DOHH2 (cell line): ENCODE measurements at regions not wholly inside any gene's neighbourhood (a gene's known extent, or its start where the extent isn't known, plus 50 kb on each side); places are given as distances from the start of the nearest gene placed in this dataset.

ENCODE experiments used
- H3F3A ChIP-seq: fragments of 200-600 bp; sonication (generic), shearing (Covaris generic); 2 replicates; pipeline ENCODE4 v1.6.0; 2016; ENCODE audit warnings: antibody characterized with exemption, mild to moderate bottlenecking; ENCODE audit not compliant: control insufficient read depth, insufficient read depth
- H3K27ac ChIP-seq: fragments of 200-600 bp; sonication (generic); 2 replicates; pipeline ENCODE4 v1.5.1; 2014; ENCODE audit warnings: low read depth, mild to moderate bottlenecking, low read length, moderate library complexity
- H3K27me3 ChIP-seq: fragments of 200-600 bp; sonication (generic); 2 replicates; pipeline ENCODE4 v1.6.1; 2014; ENCODE audit warnings: mild to moderate bottlenecking, low read length, mixed read lengths; ENCODE audit not compliant: control insufficient read depth
- H3K36me3 ChIP-seq: fragments of 200-600 bp; sonication (generic); 2 replicates; pipeline ENCODE4 v1.6.1; 2014; ENCODE audit warnings: mild to moderate bottlenecking, low read length, moderate library complexity, mixed read lengths; ENCODE audit not compliant: control insufficient read depth
- H3K4me1 ChIP-seq: fragments of 200-600 bp; sonication (generic); 2 replicates; pipeline ENCODE4 v1.6.1; 2014; ENCODE audit warnings: mild to moderate bottlenecking, low read length, mixed read lengths; ENCODE audit not compliant: control insufficient read depth
- H3K4me2 ChIP-seq: fragments of 200-600 bp; sonication (generic); 2 replicates; pipeline ENCODE4 v1.6.0; 2014; ENCODE audit warnings: mild to moderate bottlenecking, low read length, moderate library complexity
- H3K4me3 ChIP-seq: fragments of 200-600 bp; sonication (generic); 2 replicates; pipeline ENCODE4 v1.5.1; 2014; ENCODE audit warnings: mild to moderate bottlenecking, low read length, mixed read lengths
- H3K79me2 ChIP-seq: fragments of 200-600 bp; sonication (generic); 2 replicates; pipeline ENCODE4 v1.6.1; 2014; ENCODE audit warnings: mild to moderate bottlenecking, low read length, mixed read lengths; ENCODE audit not compliant: control insufficient read depth
- H3K9me2 ChIP-seq: fragments of 200-600 bp; sonication (generic); replicated peaks from 2 replicates; pipeline ENCODE4 v1.6.1; 2014; ENCODE audit warnings: mild to moderate bottlenecking, low read length, mixed read lengths; ENCODE audit not compliant: control insufficient read depth
- H3K9me3 ChIP-seq: fragments of 200-600 bp; sonication (generic); 2 replicates; pipeline ENCODE4 v1.6.1; 2014; ENCODE audit warnings: antibody characterized with exemption, low read length, mixed read lengths; ENCODE audit not compliant: control insufficient read depth, insufficient read depth
- H4K20me1 ChIP-seq: fragments of 200-600 bp; sonication (generic); 2 replicates; pipeline ENCODE4 v1.6.0; 2014; ENCODE audit warnings: low read depth, mild to moderate bottlenecking, antibody characterized with exemption, low read length, moderate library complexity; ENCODE audit not compliant: control insufficient read depth, insufficient read depth
- CTCF ChIP-seq: fragments of 200-600 bp; sonication (generic); IDR thresholded peaks from one replicate; pipeline ENCODE4 v1.5.1; 2014; ENCODE audit warnings: antibody characterized with exemption, mild to moderate bottlenecking, low read depth, low read length; ENCODE audit not compliant: poor library complexity, severe bottlenecking
- EZH2phosphoT487 ChIP-seq: fragments of 200-600 bp; sonication (generic); IDR thresholded peaks from 2 replicates; pipeline ENCODE4 v1.6.1; 2017; ENCODE audit warnings: borderline replicate concordance, mild to moderate bottlenecking, antibody characterized with exemption, low read length, moderate library complexity, mixed read lengths

- Histone ChIP-seq H3K36me3 (no peaks in the 10 kb centered on the region), H3K9me3 (peaks cover 29% of the 10 kb centered on the region; the same call in 1 of the 2 replicates), H3K27me3 (no peaks in the 10 kb centered on the region), H3K4me2 (no peak overlapping the region), H3K4me3 (no peak overlapping the region), H4K20me1 (no peaks in the 10 kb centered on the region), H3K27ac (no peak overlapping the region), H3K4me1 (no peaks in the 10 kb centered on the region), H3K79me2 (no peaks in the 10 kb centered on the region), H3K9me2 (no peaks in the 10 kb centered on the region), H3F3A (no peaks in the 10 kb centered on the region)
- TF ChIP-seq EZH2phosphoT487 (no peak), CTCF (no peak)
These were observed 316.5 kb downstream of the ALG10 start for GRCh38 chr12:34338751-34339150.

- no peaks in the 10 kb centered on the region for H3K9me2 ChIP-seq
These were observed 317.6 kb downstream of the ALG10 start for GRCh38 chr12:34339922-34340321.

GRCh38 chr12:34340534-34341361 lies 318.5 kb downstream of the ALG10 start:
- Histone ChIP-seq H3K4me1 (no peaks in the 10 kb centered on the region), H3K79me2 (no peaks in the 10 kb centered on the region), H4K20me1 (no peaks in the 10 kb centered on the region), H3K9me2 (no peaks in the 10 kb centered on the region), H3K36me3 (no peaks in the 10 kb centered on the region), H3K9me3 (peaks cover 29% of the 10 kb centered on the region; the same call in 1 of the 2 replicates), H3F3A (no peaks in the 10 kb centered on the region), H3K27ac (no peak overlapping the region), H3K4me2 (no peak overlapping the region), H3K27me3 (no peaks in the 10 kb centered on the region), H3K4me3 (no peak overlapping the region)
- no peak for TF ChIP-seq EZH2phosphoT487
- TF ChIP-seq CTCF: no peak

More at GRCh38 chr12:34339922-34340321, 317.6 kb downstream of the ALG10 start:
- Histone ChIP-seq H3K9me3 (peaks cover 29% of the 10 kb centered on the region; the same call in 1 of the 2 replicates), H3K27me3 (no peaks in the 10 kb centered on the region), H3F3A (no peaks in the 10 kb centered on the region), H3K79me2 (no peaks in the 10 kb centered on the region), H4K20me1 (no peaks in the 10 kb centered on the region), H3K4me1 (no peaks in the 10 kb centered on the region), H3K4me3 (no peak overlapping the region), H3K27ac (no peak overlapping the region), H3K36me3 (no peaks in the 10 kb centered on the region), H3K4me2 (no peak overlapping the region)
- TF ChIP-seq CTCF (no peak), EZH2phosphoT487 (no peak)
